Heart left ventricle (tissue), 16 donors: ENCODE measurements at regions not wholly inside any gene's neighbourhood (a gene's known extent, or its start where the extent isn't known, plus 50 kb on each side); places are given as distances from the start of the nearest gene placed in this dataset.

Experiments used
- ATAC-seq, 4 donors: fragments of 200-7000 bp; cut with Tn5 transposase; one replicate each; pipeline ENCODE4 v1.9.1; 2020 to 2022; ENCODE audit warnings: moderate library complexity in 4 of 4, mild to moderate bottlenecking in 3 of 4, moderate number of reproducible peaks in 1 of 4
- DNase-seq, 5 donors: peaks; one replicate each; pipeline ENCODE4 v3.0.0-alpha.2; 2020
- H3K27ac ChIP-seq, 12 donors: fragments of 200-600 bp; sonication (generic) in 4 of 12; one replicate each; pipeline versions ENCODE4 v1.5.0 to v1.8.0; 2016 to 2022; ENCODE audit warnings: mild to moderate bottlenecking in 2 of 12
- H3K27me3 ChIP-seq, 9 donors: fragments of 200-600 bp; sonication (generic) in 2 of 9; one replicate each; pipeline versions ENCODE4 v1.5.1 to v1.8.0; 2016 to 2022; ENCODE audit warnings: mild to moderate bottlenecking in 3 of 9
- H3K36me3 ChIP-seq, 9 donors: fragments of 200-600 bp; sonication (generic) in 2 of 9; one replicate each; pipeline versions ENCODE4 v1.5.0 to v1.8.0; 2018 to 2022; ENCODE audit warnings: mild to moderate bottlenecking in 2 of 9
- H3K4me1 ChIP-seq, 12 donors: fragments of 200-600 bp; sonication (generic) in 4 of 12; one replicate each; pipeline versions ENCODE4 v1.5.0 to v1.8.0; 2016 to 2022; ENCODE audit warnings: mild to moderate bottlenecking in 3 of 12
- H3K4me3 ChIP-seq, 12 donors: fragments of 200-600 bp; sonication (generic) in 4 of 12; one replicate each; pipeline versions ENCODE4 v1.5.0 to v1.8.0; 2017 to 2022; ENCODE audit warnings: mild to moderate bottlenecking in 9 of 12, moderate library complexity in 4 of 12
- H3K9me3 ChIP-seq, 12 donors: fragments of 200-600 bp; sonication (generic) in 4 of 12; one replicate each; pipeline versions ENCODE4 v1.5.0 to v1.8.0; 2016 to 2022; ENCODE audit warnings: mild to moderate bottlenecking in 1 of 12
- POLR2A ChIP-seq, 2 donors: fragments of 450-650 bp; IDR thresholded peaks; one replicate each; pipeline ENCODE4 v1.6.1; 2017; ENCODE audit warnings: antibody characterized with exemption in 2 of 2, mild to moderate bottlenecking in 2 of 2, moderate library complexity in 2 of 2
- WGBS, 4 donors: extraction: QIAGEN DNeasy Blood & Tissue Kit in 2 of 4; methylation state at CpG; one replicate each; pipeline versions ENCODE4 v1.1.5 to v1.1.7; 2013 to 2018; 5-methylcytosine and 5-hydroxymethylcytosine counted together
- intact Hi-C, 10 donors: fragments of 100-400 bp; cut with DNase I; formaldehyde crosslinking; loops; one replicate each; pipeline versions ENCODE4 v1.11.1 to v1.14.2; 2022
- TF ChIP-seq, protein P1 (sequence below), 12 donors: fragments of 200-600 bp; sonication (generic) in 4 of 12; IDR thresholded peaks; one replicate each; pipeline versions ENCODE4 v1.5.0 to v1.8.0; 2018 to 2022; ENCODE audit warnings: antibody characterized with exemption in 12 of 12, mild to moderate bottlenecking in 5 of 12
- donor health status: ischemic (EF 13 %, LVEDD 7.1; RV severe dilation, severe dysfunction).
- donor health status: healthy with polysubstance abuse.
- donor health status: DM: no; HTN: yes; CAD: no.
- donor health status: DM: no; HTN: no; CAD: no.
- donor health status: ischemic (EF 25% LVEDD 6.9; RV normal size, moderate dysfunction).
- donor health status: ischemic (EF 25% LVEDD 5.7; RV mildly dilated, moderate dysfunction).
- donor health status: healthy.
- donor health status: DM: yes; HTN: yes; CAD: no.
- donor health status: ischemic (EF 35%, LVEDD 5.7; RV mildly dilated, moderate dysfunction).
- donor health status: nonischemic (EF 11% LVEDD 7.7; RV severe dilation, severe dysfunction).
- donor health status: DM: yes; HTN: yes; CAD: no.
- donor health status: PGD.
- donor health status: ischemic (EF 29% LVEDD 5.4; RV normal size, mild dysfunction).
- donor health status: nonischemic (EF 23%, LVEDD 6.1; RV moderate dilation, normal function).

DNA sequence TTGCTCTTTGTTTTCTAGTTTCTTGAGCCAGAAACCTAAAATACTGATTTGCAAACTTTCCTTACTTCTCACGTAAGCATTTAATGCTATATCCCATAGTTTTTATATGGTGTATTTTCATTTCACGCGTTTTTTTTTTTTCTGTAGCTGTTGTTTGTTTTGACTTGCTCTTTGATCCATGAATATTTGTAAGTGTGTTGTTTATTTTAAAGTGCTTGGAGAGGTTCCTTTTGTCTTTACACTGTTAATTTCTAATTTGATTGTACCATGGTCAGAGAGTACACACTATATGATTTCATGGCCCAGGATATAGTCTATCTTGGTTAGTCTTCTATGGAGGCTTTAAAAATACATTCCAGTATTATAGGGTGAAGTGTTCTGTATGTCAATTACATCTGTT, 84.8 kb upstream of the RNF217 start:
- no peaks in the 10 kb centered on the region for H3K27me3 ChIP-seq
- DNase-seq (no peak), ATAC-seq (no peak)
- intact Hi-C loops: loop anchor here in 2 of 10 donors (10.0 kb wide), 3 partner anchors 417 to 887 kb away; partner anchors contain the start of gene HDDC2 (in 1 of the 2)
- TF ChIP-seq, protein P1, sequence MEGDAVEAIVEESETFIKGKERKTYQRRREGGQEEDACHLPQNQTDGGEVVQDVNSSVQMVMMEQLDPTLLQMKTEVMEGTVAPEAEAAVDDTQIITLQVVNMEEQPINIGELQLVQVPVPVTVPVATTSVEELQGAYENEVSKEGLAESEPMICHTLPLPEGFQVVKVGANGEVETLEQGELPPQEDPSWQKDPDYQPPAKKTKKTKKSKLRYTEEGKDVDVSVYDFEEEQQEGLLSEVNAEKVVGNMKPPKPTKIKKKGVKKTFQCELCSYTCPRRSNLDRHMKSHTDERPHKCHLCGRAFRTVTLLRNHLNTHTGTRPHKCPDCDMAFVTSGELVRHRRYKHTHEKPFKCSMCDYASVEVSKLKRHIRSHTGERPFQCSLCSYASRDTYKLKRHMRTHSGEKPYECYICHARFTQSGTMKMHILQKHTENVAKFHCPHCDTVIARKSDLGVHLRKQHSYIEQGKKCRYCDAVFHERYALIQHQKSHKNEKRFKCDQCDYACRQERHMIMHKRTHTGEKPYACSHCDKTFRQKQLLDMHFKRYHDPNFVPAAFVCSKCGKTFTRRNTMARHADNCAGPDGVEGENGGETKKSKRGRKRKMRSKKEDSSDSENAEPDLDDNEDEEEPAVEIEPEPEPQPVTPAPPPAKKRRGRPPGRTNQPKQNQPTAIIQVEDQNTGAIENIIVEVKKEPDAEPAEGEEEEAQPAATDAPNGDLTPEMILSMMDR (IDR thresholded peaks at IDR 0.05): no peak
- TF ChIP-seq POLR2A (IDR thresholded peaks at IDR 0.05): no peak
- H3K9me3 ChIP-seq: no peaks in the 10 kb centered on the region
- peaks cover 0 to 11% (median 7%) of the 10 kb centered on the region in 12 donors for H3K4me1 ChIP-seq
- H3K36me3 ChIP-seq: no peaks in the 10 kb centered on the region
- H3K27ac ChIP-seq: no peak overlapping the region
- WGBS, 4 donors: 65 to 66% (median 66%) methylated on average over 3 of the region's 3 CpGs
- no peak overlapping the region for H3K4me3 ChIP-seq

DNA sequence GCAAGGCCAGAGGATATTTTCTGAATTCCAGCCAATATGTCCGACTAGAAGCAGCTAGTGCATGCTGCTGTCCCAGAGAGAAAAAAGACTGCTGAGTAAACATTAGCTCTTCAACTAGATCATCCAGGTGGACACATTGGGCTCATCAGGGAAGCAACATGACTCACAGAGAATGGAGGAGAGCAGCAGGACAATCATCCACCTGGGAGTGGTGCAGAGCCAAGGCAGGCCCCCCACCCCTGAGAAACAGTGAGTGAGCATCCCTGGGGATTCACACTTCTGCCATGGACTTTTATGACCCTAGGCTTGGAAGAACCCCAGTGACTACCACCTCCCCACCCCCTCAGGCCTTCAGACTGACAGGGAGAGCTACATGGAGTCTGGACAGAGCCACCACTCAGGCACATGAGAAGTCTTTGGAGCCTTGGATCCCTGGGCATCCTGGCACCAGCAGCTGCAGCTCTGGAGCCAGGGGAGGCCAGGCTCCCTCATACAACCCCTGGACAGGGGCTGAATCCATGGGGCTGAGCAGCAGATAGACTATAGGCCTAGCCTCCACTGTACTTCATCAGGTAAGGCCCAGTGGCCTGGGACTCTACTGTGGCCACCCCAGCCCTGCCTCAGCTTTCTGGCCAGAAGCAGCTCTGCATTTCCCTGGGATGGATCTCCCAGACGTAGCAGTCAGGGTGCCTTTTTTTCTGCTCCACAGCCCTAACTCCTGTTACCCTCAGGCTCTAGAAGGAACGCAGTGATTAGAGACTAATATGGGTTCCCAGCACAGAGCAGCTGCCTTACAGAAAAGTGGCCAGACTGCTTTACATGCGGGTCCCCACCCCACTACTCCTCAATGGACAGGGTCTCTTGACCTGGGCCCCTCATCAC, 82.9 kb upstream of the RNF217 start:
- no peak for DNase-seq
- intact Hi-C loops: loop anchor here in 2 of 10 donors (10.0 kb wide), 3 partner anchors 415 to 885 kb away; partner anchors contain the start of gene HDDC2 (in 1 of the 2)
- H3K9me3 ChIP-seq: no peaks in the 10 kb centered on the region
- H3K27ac ChIP-seq: no peak overlapping the region
- ATAC-seq: no peak
- H3K4me1 ChIP-seq: peaks cover 0 to 14% (median 10%) of the 10 kb centered on the region in 12 donors
- no peak overlapping the region for H3K4me3 ChIP-seq
- no peaks in the 10 kb centered on the region for H3K36me3 ChIP-seq
- 70 to 91% (median 85%) methylated on average over 2 to 4 of the region's 4 CpGs for WGBS, 4 donors
- no peaks in the 10 kb centered on the region for H3K27me3 ChIP-seq
- TF ChIP-seq, protein P1 (IDR thresholded peaks at IDR 0.05): no peak
- TF ChIP-seq POLR2A (IDR thresholded peaks at IDR 0.05): no peak

DNA sequence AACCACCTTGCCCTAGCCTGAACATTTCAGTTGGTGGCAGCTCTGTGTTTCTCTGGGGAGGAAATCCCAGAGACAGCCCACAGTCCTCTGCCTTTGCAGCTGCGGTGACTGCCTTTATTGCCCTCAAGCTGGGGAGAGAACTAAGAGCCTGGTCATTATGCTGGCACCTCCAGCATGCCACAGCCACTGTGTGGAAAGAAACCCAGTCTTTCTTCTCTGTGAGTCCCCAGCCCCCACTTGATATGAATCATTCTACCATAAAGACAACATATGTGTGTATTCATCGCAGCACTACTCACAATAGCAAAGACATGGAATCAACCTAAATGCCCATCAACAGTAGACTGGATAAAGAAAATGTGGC, 82.3 kb upstream of the RNF217 start:
- Histone ChIP-seq H3K9me3 (no peaks in the 10 kb centered on the region), H3K27me3 (no peaks in the 10 kb centered on the region), H3K36me3 (no peaks in the 10 kb centered on the region), H3K4me3 (no peak overlapping the region), H3K4me1 (peaks cover 0 to 14% (median 10%) of the 10 kb centered on the region in 12 donors), H3K27ac (no peak overlapping the region)
- no peak for ATAC-seq
- TF ChIP-seq POLR2A (IDR thresholded peaks at IDR 0.05): no peak
- TF ChIP-seq, protein P1 (IDR thresholded peaks at IDR 0.05): no peak
- DNase-seq: no peak
- 92 to 97% (median 95%) methylated on average over 2 of the region's 2 CpGs for WGBS, 4 donors
- intact Hi-C loops: loop anchor here in 3 of 10 donors (10.0 kb wide), 3 partner anchors 415 to 885 kb away; partner anchors contain the start of gene HDDC2 (in 1 of the 3)

DNA sequence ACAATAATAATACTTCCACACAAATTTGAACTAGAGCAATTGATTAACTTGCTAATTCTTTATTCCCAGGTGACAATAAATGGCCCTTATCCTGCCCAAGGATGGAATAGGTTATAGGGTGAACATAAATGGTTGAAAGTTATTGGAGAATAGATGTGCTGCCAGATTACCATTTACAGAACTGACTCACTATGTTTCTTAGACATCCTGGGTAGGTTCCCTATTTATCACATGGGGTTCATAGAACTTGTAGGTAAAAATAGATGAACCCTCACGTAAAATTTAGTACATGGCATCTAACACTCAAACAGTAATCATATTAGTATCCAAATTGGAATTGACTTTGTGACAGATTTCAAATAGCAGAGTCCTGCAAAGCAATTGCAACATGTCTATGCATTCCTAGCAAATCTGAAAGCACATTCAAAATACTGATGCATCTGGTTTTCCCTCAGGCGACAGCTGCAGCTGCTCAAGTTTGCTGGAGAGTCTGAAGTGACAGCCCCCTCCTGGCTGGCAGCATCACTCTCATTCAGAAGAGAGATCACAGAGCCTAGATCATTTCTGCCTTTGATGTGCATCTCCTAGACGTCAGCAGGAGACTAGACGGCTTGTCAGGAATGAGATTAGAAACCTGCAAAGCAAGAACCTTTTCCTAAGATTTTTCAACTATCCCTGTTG, 80.2 kb upstream of the RNF217 start:
- no peak overlapping the region for H3K4me3 ChIP-seq
- peaks cover 0 to 14% (median 10%) of the 10 kb centered on the region in 12 donors for H3K4me1 ChIP-seq
- 17 to 34% (median 33%) methylated on average over 4 of the region's 4 CpGs for WGBS, 4 donors
- no peak for ATAC-seq
- no peaks in the 10 kb centered on the region for H3K27me3 ChIP-seq
- no peak overlapping the region for H3K27ac ChIP-seq
- H3K9me3 ChIP-seq: no peaks in the 10 kb centered on the region
- H3K36me3 ChIP-seq: no peaks in the 10 kb centered on the region
- intact Hi-C loops: loop anchor here in 1 of 10 donors (10.0 kb wide), 1 partner anchor 413 kb away; no protein-coding TSS in a partner anchor
- no peak for TF ChIP-seq POLR2A (IDR thresholded peaks at IDR 0.05)
- TF ChIP-seq, protein P1 (IDR thresholded peaks at IDR 0.05): no peak
- no peak for DNase-seq
